ENCODE measurements at regions not wholly inside any gene's neighbourhood (a gene's known extent, or its start where the extent isn't known, plus 50 kb on each side); places are given as distances from the start of the nearest gene placed in this dataset.

- DNase-seq (ENCODE audit: low read depth): no peak
Observed at GRCh38 chr2:199707593-199708185, 143.3 kb downstream of the FTCDNL1 start.

- DNase-seq (ENCODE audit: low read depth): no peak
Observed at GRCh38 chr2:199705538-199705937, 145.5 kb downstream of the FTCDNL1 start.

- peak; percentile 46 for DNase-seq (ENCODE audit: low read depth)
Observed at GRCh38 chr2:199704358-199705238, 146.4 kb downstream of the FTCDNL1 start.

- DNase-seq (ENCODE audit: low read depth): no peak
Observed at GRCh38 chr2:199703199-199703598, 147.8 kb downstream of the FTCDNL1 start.

- DNase-seq (ENCODE audit: low read depth): no peak
Observed at GRCh38 chr2:199697469-199697868, 153.5 kb downstream of the FTCDNL1 start.

GRCh38 chr2:199696048-199696447 lies 154.9 kb downstream of the FTCDNL1 start:
- no peak for DNase-seq (ENCODE audit: low read depth)

GRCh38 chr2:199693861-199694260 lies 157.1 kb downstream of the FTCDNL1 start:
- DNase-seq (ENCODE audit: low read depth): no peak

GRCh38 chr2:199692489-199692888 lies 158.5 kb downstream of the FTCDNL1 start:
- DNase-seq (ENCODE audit: low read depth): no peak

- DNase-seq (ENCODE audit: low read depth): no peak
Observed at GRCh38 chr2:199690225-199690624, 160.8 kb downstream of the FTCDNL1 start.

GRCh38 chr2:199685669-199686068 lies 165.3 kb downstream of the FTCDNL1 start:
- no peak for DNase-seq (ENCODE audit: low read depth)

GRCh38 chr2:199684832-199685231 lies 166.2 kb downstream of the FTCDNL1 start:
- DNase-seq (ENCODE audit: low read depth): no peak

- no peak for DNase-seq (ENCODE audit: low read depth)
Observed at GRCh38 chr2:199684168-199684567, 166.8 kb downstream of the FTCDNL1 start.

GRCh38 chr2:199682001-199682400 lies 169.0 kb downstream of the FTCDNL1 start:
- no peak for DNase-seq (ENCODE audit: low read depth)

- DNase-seq (ENCODE audit: low read depth): peak; percentile 5
Observed at GRCh38 chr2:199680482-199680881, 170.5 kb downstream of the FTCDNL1 start.

- DNase-seq (ENCODE audit: low read depth): no peak
Observed at GRCh38 chr2:199679883-199680282, 171.1 kb downstream of the FTCDNL1 start.

GRCh38 chr2:199677881-199678280 lies 173.1 kb downstream of the FTCDNL1 start:
- no peak for DNase-seq (ENCODE audit: low read depth)

- DNase-seq (ENCODE audit: low read depth): no peak
Observed at GRCh38 chr2:199668645-199669044, 182.3 kb downstream of the FTCDNL1 start.

GRCh38 chr2:199663157-199663556 lies 187.8 kb downstream of the FTCDNL1 start:
- no peak for DNase-seq (ENCODE audit: low read depth)

GRCh38 chr2:199662255-199662654 lies 188.7 kb downstream of the FTCDNL1 start:
- peak; percentile 3 for DNase-seq (ENCODE audit: low read depth)

- no peak for DNase-seq (ENCODE audit: low read depth)
Observed at GRCh38 chr2:199660167-199660566, 190.8 kb downstream of the FTCDNL1 start.

GRCh38 chr2:199659207-199659606 lies 191.8 kb downstream of the FTCDNL1 start:
- DNase-seq (ENCODE audit: low read depth): no peak

- DNase-seq (ENCODE audit: low read depth): no peak
Observed at GRCh38 chr2:199646439-199646838, 188.7 kb upstream of the SATB2 start.

- no peak for DNase-seq (ENCODE audit: low read depth)
Observed at GRCh38 chr2:199631129-199631528, 173.4 kb upstream of the SATB2 start.
